GM06990 (cell line): ENCODE measurements at regions not wholly inside any gene's neighbourhood (a gene's known extent, or its start where the extent isn't known, plus 50 kb on each side); places are given as distances from the start of the nearest gene placed in this dataset.

Experiments used
- DNase-seq: peaks from one replicate; pipeline ENCODE4 v3.0.0-alpha.2; 2011; ENCODE audit not compliant: insufficient read length; ENCODE audit errors: extremely low read depth
- H3K27me3 ChIP-seq: replicated peaks from 2 replicates; pipeline ENCODE4 v1.6.0; 2011; ENCODE audit warnings: low read length; ENCODE audit not compliant: control insufficient read depth, insufficient read depth
- H3K36me3 ChIP-seq: 2 replicates; pipeline ENCODE4 v1.5.1; 2011; ENCODE audit warnings: low read length; ENCODE audit not compliant: control insufficient read depth, insufficient read depth
- H3K4me3 ChIP-seq: replicated peaks from 2 replicates; pipeline ENCODE4 v1.5.1; 2011; ENCODE audit warnings: low read depth, mild to moderate bottlenecking, control low read depth, low read length
- TF ChIP-seq, protein P1 (sequence below): IDR thresholded peaks from 2 replicates; pipeline ENCODE4 v1.5.1; 2011; ENCODE audit warnings: low read length, control low read depth, mild to moderate bottlenecking, inconsistent platforms; ENCODE audit not compliant: insufficient read depth, poor library complexity, severe bottlenecking

DNA sequence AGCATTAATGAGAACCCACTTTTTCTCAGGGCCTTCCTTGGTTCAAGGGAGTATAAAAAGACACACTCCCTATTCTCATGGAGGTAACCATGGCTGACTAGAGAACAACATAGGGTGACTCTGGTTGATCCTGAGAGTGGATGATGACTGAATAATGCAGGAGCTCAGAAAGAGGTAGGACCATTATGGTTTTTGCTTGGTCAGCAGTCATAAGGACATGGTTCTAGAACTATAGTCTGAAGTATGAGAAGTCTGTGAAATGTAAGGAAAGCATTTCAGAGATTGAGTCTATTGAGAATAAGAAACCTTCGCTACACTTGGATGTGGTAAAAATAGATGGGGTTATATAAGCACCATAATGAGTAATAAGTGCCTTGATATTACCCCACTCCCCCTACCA, 184.1 kb upstream of the GPR149 start:
- no peak for DNase-seq
- TF ChIP-seq, protein P1, sequence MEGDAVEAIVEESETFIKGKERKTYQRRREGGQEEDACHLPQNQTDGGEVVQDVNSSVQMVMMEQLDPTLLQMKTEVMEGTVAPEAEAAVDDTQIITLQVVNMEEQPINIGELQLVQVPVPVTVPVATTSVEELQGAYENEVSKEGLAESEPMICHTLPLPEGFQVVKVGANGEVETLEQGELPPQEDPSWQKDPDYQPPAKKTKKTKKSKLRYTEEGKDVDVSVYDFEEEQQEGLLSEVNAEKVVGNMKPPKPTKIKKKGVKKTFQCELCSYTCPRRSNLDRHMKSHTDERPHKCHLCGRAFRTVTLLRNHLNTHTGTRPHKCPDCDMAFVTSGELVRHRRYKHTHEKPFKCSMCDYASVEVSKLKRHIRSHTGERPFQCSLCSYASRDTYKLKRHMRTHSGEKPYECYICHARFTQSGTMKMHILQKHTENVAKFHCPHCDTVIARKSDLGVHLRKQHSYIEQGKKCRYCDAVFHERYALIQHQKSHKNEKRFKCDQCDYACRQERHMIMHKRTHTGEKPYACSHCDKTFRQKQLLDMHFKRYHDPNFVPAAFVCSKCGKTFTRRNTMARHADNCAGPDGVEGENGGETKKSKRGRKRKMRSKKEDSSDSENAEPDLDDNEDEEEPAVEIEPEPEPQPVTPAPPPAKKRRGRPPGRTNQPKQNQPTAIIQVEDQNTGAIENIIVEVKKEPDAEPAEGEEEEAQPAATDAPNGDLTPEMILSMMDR = no peak
- H3K36me3 ChIP-seq = no peaks in the 10 kb centered on the region
- no peak overlapping the region for H3K4me3 ChIP-seq
- no peaks in the 10 kb centered on the region for H3K27me3 ChIP-seq

DNA sequence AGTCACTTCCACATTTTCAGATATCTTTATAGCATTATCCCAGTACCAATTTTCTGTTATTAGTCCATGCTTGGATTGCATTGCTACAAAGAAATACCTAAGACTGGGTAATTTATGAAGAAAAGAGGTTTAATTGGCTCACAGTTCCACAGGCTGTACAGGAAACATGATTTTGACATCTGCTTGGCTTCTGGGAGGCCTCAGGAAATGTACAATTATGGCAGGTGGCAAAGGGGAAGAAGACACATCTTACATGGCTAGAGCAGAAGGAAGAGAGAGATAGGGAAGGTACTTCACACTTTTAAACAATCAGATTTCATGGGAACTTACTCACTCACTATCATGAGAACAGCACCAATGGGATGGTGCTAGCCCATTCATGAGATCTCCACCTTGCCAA, 172.3 kb upstream of the GPR149 start:
- Histone ChIP-seq H3K4me3 (no peak overlapping the region), H3K36me3 (no peaks in the 10 kb centered on the region), H3K27me3 (no peaks in the 10 kb centered on the region)
- TF ChIP-seq, protein P1 = no peak
- DNase-seq = no peak

DNA sequence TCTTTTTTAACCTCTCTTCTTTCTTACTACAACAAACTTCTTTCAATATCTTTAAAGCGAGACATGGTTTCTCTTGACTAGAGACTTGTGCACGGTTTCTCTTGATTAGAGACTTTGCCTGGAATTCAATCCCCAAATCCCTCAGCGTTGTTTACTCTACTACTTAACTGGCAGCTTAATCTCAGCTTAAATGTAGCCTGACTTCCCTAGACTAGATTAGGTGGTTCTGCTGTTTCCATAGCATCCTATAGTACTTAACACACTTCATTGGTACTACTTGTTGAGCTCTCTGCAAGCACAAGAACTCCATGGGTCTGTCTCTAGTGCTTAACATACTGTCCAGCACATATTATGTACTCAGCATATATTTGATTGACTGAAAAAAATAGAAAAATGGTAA, 168.2 kb upstream of the GPR149 start:
- TF ChIP-seq, protein P1 = no peak
- no peaks in the 10 kb centered on the region for H3K27me3 ChIP-seq
- no peak overlapping the region for H3K4me3 ChIP-seq
- no peaks in the 10 kb centered on the region for H3K36me3 ChIP-seq
- no peak for DNase-seq

DNA sequence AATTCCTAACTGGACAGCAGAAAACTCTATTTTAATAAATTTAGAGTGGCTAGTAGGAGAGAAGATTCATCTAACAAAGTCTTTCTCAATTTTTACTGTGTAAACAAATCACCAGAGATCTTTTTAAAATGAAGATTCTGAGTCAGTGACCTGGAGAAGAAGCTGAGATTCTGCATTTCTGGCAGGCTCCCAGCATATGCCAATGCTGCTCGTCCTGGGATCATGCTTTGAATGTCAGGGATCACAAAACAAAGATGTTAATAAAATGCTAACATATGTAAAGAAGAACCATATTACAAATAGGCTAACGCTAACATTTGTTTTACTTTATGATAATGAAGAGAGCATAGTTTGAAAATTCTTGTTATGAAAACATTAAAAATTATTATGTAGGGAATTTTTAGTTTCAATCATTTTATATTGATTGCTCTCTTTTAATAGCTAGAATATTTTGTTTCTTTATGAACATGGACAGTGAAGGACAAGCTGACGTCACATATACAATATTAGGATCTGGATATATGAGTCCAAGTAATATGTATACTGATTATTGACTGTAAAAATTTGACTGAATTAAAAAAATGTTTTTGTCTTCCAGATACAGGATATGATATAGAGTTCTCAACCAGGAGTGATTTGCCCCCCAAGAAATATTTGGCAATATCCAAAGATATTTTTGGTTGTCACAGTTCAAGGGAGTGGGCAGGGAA, 160.8 kb upstream of the GPR149 start:
- DNase-seq = no peak
- TF ChIP-seq, protein P1 = no peak
- no peaks in the 10 kb centered on the region for H3K36me3 ChIP-seq
- H3K27me3 ChIP-seq = no peaks in the 10 kb centered on the region
- no peak overlapping the region for H3K4me3 ChIP-seq

DNA sequence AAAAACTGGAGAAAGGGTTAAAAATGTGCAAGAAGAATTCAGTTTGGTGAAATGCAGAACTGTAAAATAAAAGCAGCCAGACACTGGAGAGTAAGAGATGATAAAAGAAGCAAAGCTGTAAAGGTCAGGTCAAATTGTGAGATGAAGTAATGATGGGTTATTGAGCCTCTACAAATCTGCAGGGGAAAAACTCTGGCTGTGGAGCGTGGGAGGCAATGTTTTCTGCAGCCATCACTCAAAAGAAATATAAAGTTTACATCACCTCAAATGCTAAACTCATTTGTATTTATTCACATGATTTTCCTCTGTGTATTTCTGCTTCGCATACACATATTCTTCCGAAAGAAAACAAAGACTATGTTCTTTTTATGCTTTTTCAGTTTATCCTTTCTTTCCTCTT, 158.8 kb upstream of the GPR149 start:
- TF ChIP-seq, protein P1 = no peak
- Histone ChIP-seq H3K4me3 (no peak overlapping the region), H3K36me3 (no peaks in the 10 kb centered on the region), H3K27me3 (no peaks in the 10 kb centered on the region)
- DNase-seq = no peak

DNA sequence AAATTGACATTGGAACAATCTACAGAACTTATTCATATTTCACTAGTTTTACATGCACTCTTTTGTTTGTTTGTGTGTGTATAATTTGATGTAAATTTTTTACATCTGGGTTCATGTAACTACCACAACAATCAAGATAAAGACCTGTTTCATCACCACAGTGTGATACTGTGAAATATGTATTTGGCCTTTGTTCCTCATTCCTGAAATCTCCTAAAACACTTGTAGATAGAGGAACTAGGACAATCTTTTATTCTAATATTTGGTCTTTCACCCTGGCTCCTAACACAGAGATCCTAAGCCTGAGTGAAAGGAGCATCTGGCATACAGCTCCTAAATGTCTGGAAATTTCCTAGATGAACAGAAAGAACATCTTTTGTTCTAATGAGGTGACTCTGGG, 155.0 kb upstream of the GPR149 start:
- Histone ChIP-seq H3K36me3 (no peaks in the 10 kb centered on the region), H3K27me3 (no peaks in the 10 kb centered on the region), H3K4me3 (no peak overlapping the region)
- TF ChIP-seq, protein P1 = no peak
- DNase-seq = no peak
